GM11168 (cell line): ENCODE measurements at regions not wholly inside any gene's neighbourhood (a gene's known extent, or its start where the extent isn't known, plus 50 kb on each side); places are given as distances from the start of the nearest gene placed in this dataset.

Experiments used
- in situ Hi-C: fragments of 300-500 bp; cut with MboI; formaldehyde crosslinking; loops from one replicate; pipeline ENCODE4 v1.12.0; 2022; ENCODE audit warnings: low sequenced_read_pairs; ENCODE audit not compliant: unreplicated experiment

DNA sequence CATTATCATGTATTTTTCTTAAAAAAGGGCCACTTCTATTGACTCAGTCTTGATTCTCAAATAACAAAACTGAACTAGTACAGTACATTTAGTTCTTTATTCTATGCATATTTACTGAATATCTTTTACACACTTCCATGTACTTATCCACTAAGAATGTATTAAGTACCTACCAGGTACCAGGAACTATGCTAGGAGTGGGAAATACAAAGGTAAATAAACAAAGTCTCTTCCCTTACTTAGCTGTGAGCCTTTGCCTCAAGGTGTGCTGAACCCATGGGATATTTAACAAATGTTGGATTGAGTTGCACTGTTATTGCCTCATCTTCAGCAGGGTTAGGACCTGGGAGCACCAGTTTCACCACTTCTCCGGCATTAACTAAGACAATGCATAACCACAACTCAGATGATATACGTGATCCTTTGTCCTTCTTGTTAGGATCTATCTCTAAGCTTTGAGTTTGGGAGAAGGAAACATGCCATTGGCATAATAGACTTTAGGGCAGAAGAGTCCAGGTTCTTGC, 533.9 kb downstream of the TFAP2B start:
- in situ Hi-C loops = loop anchor here (25.0 kb wide), 1 partner anchor 540 kb away; the partner anchor contains the start of gene TFAP2B

DNA sequence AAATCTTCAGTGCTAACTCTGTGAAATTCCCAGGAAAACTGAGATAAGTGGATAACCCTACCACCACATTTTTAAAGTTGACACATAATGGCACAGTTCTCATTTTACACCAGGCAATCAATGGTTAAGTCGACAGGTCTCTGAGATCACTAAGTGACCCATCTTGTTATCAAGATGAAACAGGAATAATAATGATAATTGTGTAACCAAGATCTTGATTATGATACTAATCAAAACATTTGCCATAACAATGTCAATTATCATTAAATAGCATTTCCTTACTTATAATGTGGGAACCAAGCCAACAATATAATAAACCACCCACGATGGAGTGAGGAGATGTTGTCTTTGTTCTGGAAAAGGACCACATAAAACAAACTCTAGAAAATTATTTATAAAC, 541.6 kb downstream of the TFAP2B start:
- in situ Hi-C loops = loop anchor here (25.0 kb wide), 1 partner anchor 548 kb away; the partner anchor contains the start of gene TFAP2B

DNA sequence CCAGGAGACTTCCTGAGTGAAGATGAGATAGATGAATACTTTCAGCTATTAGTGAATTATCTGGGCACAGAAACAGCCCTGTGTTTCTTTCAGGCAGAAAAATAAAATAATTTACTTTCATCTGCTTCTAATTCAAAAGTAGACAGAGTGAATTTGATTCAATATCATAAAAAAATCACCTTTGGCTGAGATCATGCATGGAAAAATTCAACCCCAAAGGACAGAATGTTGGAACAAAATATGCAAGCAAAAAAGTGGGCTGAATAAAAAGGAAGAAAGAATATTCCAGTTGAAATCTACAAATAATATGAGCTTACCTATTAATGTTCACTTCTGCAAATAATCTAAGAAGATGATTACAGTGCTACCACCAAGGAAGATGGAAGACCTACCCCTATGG, 546.9 kb downstream of the TFAP2B start:
- in situ Hi-C loops = loop anchor here (25.0 kb wide), 1 partner anchor 553 kb away; the partner anchor contains the start of gene TFAP2B

DNA sequence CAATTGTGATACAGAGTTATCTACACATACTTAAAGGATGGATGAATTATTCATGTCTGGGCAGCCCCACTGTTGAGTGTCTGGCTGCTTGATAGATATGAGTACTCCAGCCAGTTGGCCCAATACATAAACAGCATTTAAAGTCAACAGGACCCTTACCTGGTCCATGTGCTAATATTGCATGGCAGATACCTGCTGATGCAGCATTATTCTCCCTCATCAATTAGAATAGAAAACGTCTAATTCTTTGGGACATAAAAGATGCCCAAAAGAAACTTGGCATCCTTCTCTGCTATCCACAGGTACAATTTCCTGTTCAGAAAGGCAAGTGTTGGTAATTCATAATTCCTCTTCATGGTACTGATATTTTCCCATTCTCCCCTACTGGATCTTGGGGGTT, 550.8 kb downstream of the TFAP2B start:
- in situ Hi-C loops = loop anchor here (25.0 kb wide), 1 partner anchor 557 kb away; the partner anchor contains the start of gene TFAP2B

DNA sequence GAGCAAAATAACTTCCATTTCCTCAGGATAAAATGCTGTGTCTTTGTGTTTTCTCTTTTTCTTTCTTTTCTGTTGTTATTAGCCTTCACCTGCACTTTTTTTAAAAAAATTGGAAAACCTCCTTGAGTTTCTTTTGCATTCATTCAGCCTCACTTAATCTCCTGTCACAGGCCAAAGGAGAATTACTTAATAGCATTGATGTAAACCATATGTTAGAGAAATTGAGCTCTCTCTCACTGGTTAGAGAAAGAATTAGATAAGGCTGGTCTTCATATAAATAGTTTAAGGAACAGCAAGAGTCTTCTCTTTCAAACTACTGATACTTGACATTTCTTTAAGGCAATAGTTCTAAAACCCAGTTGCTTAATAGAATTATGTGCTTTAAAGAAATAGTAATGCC, 564.2 kb downstream of the TFAP2B start:
- in situ Hi-C loops = no loop called here

DNA sequence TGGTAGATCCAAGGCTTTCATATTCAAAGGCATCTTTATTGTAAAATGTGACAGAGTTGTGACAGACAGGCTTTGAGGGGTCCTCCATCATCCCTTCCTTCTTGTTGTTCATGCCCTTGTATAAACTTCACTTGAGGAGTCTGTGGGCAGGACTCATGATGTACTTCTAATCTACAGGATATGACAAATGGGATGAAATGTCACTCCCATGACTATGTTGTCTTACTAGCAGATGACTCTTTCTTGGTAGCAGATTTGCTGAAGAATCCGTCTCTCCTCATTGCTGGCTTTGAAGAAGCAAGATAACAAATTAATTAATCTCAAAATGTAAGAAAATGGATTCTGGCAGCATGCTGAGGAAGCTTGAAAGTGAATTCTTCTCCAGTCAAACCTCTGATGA, 566.1 kb downstream of the TFAP2B start:
- in situ Hi-C loops = no loop called here

DNA sequence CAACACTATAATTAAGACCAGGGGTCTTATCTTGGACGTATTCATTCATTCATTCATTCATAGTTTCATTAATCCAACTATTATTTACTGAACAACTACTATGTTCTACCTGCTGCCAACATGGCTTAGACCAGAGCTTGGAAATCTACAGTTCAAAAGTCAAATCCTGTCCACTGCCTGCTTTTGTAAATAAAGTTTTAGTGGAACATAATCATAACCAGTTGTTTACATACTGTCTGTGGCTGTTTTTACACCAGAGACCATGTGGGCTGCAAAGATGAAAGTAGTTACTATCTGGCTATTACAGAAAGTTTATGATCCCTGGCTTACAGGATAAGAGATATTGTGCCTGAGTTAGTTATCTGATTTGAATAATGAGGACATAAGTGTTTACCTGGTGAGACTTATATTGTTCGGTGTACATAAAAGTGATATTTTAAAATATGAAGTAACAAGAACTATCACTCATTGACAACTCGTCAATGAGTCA, 567.7 kb downstream of the TFAP2B start:
- in situ Hi-C loops = no loop called here

DNA sequence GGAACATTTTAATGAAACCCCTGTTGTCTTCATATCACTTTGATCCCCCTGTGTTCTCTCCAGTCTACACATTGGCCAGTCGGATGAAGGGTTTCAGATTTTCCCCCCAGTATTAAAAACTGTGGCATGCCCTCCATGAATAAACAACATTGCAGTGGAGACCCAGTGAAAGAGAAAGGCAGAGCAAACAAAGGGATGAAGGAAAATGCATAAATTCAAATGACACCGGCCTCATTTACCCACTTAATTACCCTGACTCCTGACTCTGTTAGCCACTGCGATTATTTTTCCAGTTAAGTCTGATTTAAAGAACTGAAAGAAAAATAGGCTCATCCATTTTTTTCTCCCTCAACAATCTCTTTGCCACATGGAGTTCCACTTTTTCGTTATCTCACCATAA, 569.2 kb downstream of the TFAP2B start:
- in situ Hi-C loops = no loop called here

DNA sequence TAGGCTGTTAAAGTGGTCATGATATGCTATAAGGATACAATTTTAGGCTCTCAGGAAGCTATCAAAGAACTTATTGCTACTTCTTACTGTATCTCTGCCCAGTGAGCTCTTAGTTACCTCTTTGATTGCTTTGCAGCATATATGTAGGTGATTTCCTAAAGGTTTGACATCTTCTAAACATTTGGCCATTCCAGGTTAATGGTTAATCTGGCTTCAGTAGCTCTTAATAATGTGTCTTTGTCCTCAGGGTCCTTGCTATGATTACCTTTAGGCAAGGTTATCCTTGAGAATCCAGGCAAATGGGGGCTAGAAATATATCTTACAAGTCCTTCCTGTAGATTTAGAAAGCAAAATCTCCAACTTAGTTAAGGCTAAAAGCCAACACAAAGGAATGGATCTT, 575.4 kb downstream of the TFAP2B start:
- in situ Hi-C loops = no loop called here

DNA sequence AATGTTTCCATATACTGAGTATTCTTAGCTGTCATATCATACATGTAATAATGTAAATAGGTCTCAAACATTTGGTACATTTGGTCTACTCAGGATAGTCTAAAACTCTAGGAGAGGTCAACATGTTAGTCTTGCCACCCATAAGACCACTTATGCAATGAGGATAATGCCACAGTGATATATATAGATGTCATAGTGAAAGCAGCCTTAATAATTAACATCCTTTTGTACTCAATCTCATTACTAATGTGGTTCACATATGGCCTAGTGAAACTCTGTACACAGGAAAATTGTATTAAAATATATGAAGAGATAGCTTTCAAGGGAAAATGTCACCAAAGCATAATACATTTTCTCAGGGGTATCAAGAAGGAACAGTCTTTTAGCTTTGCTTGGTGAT, 577.9 kb downstream of the TFAP2B start:
- in situ Hi-C loops = no loop called here

DNA sequence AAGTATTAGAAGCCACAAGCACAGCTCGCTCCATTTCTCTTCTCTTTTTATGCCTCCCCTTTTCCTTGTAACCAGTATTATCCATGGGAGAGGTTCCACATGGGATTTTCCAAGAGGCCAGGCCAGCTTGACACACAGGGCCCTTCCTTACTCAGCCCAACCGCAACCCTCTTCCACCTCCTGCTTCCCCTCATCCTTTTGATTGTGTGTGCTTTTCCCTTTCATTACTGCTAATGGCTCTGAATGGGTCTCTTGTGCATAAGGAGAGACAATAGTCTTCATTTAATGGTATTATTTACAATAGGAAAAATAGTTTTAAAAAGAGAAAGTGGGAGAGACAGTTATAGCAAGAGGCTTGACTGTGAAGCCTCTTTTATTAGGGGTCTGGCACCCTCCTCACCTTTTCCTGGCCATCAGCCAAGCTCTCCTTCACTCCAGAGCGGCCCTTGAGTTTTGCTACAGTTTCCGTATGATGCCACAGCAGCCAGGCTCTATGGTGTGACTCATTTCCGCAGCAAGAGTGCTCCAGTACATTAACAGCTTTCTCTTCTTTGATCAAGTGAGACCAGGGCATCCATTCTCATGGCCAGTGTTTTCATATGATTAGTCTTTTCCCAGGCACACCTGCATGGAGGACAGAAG, 579.5 kb downstream of the TFAP2B start:
- in situ Hi-C loops = no loop called here

DNA sequence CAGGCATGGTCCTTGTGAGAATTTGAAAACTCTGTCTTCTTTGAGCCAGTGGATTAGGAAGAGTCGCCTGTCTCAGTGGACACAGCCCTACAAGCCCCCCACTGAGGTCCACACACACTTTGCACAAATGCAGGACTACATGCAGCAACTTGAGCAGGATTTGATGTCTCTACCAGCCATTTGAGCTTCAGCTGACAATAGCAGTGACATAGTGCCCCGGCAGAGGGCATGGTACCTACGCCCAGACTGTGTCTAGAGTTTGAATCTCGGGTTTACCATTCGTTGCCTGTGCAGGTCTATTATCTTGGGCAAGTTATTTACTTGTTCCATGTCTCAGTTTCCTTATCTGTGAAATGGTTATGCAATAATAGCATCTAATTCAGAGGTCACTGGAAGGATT, 580.1 kb downstream of the TFAP2B start:
- in situ Hi-C loops = no loop called here

DNA sequence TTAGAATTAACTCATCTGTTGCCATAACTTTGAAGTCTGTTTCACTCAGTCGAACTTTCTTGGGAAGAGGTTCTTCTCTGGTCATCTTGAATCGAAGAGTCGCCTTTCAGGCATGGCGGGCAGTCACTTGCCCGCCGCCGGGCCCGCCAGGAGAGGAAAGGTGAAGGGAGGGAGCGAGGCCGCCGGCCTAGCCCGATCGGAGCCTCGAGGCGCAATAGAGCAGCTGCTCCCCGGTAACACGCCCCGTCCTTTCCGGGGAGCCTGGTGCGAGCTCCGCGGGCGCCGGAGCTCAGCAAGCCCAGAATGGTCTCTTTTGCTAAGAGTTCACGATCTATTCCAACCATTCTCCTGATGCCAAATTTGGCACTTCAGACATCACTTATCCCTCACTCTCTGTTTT, 591.8 kb downstream of the TFAP2B start:
- in situ Hi-C loops = no loop called here

DNA sequence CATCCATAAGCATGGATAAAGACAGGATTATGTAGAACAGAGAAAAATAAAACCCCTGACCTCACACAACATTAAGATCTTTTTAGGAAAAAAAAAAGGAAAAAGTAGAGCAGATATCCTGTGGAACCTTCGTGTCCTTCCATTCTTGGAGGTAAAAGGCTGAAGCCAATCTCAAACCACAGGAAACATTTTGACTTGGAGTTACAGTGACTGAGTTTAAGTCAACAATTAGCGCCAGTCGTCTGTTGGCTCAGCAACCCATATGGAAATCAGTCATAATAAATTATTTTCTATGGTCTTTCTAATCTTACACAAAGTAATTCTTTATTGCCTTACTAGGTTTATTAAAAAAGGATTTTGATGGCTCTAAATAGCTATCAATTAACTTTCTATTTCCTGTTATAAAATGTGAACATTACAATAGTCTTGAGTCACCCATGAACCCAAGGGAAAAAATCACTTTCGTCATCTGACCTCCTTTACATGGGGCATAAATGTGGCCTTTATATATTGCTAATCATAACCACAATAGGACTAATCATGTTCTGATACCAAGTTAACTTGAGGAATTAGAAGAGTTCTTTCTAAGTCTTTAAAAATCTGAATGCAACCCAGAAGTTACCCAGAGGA, 592.9 kb downstream of the TFAP2B start:
- in situ Hi-C loops = no loop called here

DNA sequence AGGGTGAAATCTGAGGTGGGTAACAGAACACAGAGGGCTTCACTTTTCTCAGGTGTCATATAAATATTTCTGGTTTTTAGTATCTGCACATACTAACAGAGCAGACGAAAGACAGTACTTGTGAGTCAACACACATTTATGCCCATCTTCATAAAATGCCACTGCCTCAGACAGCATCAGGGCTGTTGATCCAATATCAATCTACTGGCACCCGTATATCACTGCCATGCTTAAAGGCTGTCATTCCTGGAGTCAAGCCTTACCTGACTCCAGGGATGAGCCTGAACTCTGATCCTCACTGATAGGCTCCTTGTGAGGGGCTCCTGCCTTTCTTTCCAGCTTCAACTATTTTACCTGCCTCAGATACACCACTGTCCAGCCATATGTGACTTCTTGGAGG, 595.7 kb downstream of the TFAP2B start:
- in situ Hi-C loops = no loop called here

DNA sequence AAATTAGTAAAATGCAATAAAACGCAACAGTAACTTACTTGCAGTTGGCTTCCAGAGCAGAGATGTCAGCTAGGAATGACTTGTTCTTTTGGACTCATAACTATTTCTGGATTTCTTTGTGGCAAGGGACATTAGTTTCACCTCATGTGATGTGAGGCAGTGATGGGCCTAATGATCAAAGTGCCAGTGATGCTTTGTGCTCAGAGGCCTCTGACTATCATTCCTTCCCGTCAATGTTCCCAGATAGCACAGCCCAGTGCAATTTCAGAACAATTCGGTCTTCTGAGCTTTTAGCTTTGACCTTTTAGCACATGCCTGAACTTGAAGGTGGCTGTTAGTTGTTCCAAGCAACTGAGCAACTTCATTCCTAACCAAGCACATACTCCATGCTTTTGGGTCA, 596.8 kb downstream of the TFAP2B start:
- in situ Hi-C loops = no loop called here

DNA sequence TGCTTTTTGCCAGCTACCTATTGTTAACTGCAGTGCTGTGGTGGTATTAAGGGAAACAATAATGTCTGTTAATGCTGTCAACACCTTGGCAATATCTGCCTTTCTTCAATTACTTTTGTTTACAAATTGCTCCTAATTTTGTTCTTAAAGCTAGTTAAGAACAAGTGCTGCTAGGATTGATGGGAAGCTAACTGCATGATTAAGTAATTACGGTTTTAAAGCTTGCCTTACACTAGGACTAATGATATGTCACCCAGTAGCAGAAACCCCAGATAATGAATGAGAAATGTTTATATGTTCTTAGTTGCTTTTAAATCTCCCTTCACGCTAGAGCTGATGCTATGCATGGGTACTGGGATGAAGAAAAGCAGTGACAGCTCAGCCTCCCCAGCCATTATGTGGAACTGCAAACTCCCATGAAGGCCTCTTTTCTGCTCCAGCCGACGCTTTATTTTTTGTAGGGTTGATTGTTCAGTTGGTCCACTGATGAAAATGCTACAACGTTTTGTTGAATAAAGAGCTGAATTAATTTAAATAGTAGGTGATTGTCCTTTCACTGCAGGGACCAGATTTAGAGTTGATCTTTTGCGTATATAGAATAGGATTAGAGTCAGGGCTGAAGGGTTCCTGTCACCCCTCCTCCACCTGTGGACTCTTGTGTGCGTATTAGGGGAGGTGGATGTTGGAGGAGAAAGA, 610.5 kb downstream of the TFAP2B start:
- in situ Hi-C loops = no loop called here

DNA sequence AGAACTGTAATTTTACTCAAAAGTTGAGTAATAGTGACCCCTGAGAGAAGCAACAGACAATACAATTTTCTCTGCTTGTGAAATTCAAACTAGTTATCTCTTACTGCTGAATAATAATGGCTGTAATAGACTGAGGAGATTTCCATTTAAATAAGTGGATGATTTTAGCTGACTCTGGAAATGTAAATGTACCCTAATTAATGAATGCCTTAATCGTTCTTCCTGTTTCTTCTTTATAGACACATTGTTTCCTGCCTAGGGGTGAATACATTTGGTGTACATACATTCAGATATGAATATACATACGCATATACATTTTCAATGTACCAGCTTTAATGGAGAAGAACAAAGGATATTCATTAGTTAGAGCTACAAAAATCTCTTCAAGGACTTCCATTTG, 611.9 kb downstream of the TFAP2B start:
- in situ Hi-C loops = no loop called here

DNA sequence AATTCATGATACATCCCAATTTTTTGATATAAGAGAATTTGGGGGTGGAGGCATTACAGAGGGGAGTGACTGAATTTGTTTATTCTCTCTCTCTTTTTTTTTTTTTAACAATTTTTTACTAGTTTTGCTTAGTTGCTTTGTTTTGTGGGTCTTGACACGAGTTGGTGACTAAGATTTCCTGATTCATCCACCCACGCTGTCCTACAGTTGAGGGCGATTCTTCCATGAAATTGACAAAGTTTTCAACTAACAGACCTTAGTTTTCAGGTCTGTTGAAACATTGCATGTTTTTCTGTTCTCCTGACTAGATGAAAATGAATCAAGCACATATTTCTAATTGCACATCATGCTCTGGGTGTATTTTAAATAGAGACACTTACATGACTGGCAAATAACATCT, 613.8 kb downstream of the TFAP2B start:
- in situ Hi-C loops = no loop called here

DNA sequence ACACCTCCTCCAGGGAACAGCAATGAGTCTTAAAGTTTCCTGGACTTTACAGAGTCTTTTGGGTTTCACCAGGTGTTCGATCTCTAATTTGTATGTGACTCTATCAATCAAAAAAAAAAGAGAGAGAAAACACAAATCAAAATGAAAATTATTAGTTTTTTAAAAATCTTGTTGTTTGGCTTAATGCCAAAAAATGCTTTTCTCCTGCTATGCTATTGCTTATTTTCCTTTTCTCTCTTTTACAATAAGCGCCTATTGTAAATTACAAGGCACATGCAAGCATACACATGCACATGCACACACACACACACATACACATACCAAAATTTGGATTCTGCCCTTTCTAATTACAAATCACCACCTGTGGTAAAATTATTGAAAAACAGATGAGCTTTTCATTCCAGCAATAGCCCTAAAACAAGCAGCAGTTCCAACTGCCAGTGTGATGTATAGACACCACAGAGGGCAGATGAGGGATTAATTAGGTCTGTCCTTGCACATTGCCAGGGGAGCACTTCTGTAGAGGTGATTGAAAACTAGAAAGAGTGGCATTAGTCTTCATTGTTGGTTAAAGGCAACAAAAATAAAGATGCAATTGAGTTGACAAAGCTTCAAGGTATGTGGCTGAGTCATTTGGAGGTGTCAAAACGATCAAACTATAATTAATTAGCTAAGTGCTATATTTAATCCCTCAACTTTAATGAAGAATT, 631.7 kb downstream of the TFAP2B start:
- in situ Hi-C loops = no loop called here
